ENCODE measurements at regions not wholly inside any gene's neighbourhood (a gene's known extent, or its start where the extent isn't known, plus 50 kb on each side); places are given as distances from the start of the nearest gene placed in this dataset.

GRCh38 chr4:45910511-45910910, 213.3 kb downstream of the GABRG1 start:
- no peaks in the 10 kb centered on the region for H3K9me3 ChIP-seq (ENCODE audit: control insufficient read depth in 4 of 4, low read length in 3 of 4)
- H3K27ac ChIP-seq (ENCODE audit: low read depth in 1 of 2, low read length in 2 of 2), result no peak overlapping the region
- H3K27me3 ChIP-seq (ENCODE audit: control insufficient read depth in 4 of 4, insufficient read depth in 4 of 4, low read length in 3 of 4), result no peaks in the 10 kb centered on the region
- no peak overlapping the region for H3K4me3 ChIP-seq (ENCODE audit: low read depth in 1 of 3, low read length in 3 of 3)
- no peaks in the 10 kb centered on the region for H3K4me1 ChIP-seq (ENCODE audit: control insufficient read depth in 4 of 4, insufficient read depth in 4 of 4, low read length in 3 of 4)
- H3K36me3 ChIP-seq (ENCODE audit: control insufficient read depth in 4 of 4, insufficient read depth in 3 of 4, low read depth in 1 of 4, low read length in 3 of 4), result no peaks in the 10 kb centered on the region
- DNase-seq (ENCODE audit: low spot score), result no peak
- TF ChIP-seq SP1 (IDR thresholded peaks at IDR 0.05) (no peak), MAX (IDR thresholded peaks at IDR 0.05) (no peak), GABPA (IDR thresholded peaks at IDR 0.05 in 1 of 2, conservative IDR thresholded peaks at IDR 0.05 in 1 of 2) (no peak), ATF3 (IDR thresholded peaks at IDR 0.05) (no peak), HNF4G (IDR thresholded peaks at IDR 0.05) (no peak), FOXA1 (IDR thresholded peaks at IDR 0.05) (no peak), FOXA2 (IDR thresholded peaks at IDR 0.05) (no peak)
- no peak overlapping the region for H3K9ac ChIP-seq (ENCODE audit: low read depth in 1 of 2, low read length in 2 of 2)

GRCh38 chr4:45897946-45898585, 225.8 kb downstream of the GABRG1 start:
- no peak for TF ChIP-seq FOXA2 (IDR thresholded peaks at IDR 0.05)
- no peak for TF ChIP-seq CTCF (IDR thresholded peaks at IDR 0.05; ENCODE audit: low read depth, low read length, missing input control)
- TF ChIP-seq REST (IDR thresholded peaks at IDR 0.05), result no peak
- no peak for TF ChIP-seq RAD21 (IDR thresholded peaks at IDR 0.05)
- no peak for TF ChIP-seq ZBTB33 (IDR thresholded peaks at IDR 0.05)
- TF ChIP-seq RXRA (IDR thresholded peaks at IDR 0.05), result no peak
- no peak for TF ChIP-seq ATF3 (IDR thresholded peaks at IDR 0.05)
- TF ChIP-seq YY1 (IDR thresholded peaks at IDR 0.05), result no peak
- no peak for TF ChIP-seq FOXA1 (IDR thresholded peaks at IDR 0.05)
- TF ChIP-seq MAX (IDR thresholded peaks at IDR 0.05), result no peak
- no peak for TF ChIP-seq JUND (IDR thresholded peaks at IDR 0.05)
- TF ChIP-seq GABPA (IDR thresholded peaks at IDR 0.05 in 1 of 2, conservative IDR thresholded peaks at IDR 0.05 in 1 of 2), result no peak
- no peak for TF ChIP-seq NR2F2 (IDR thresholded peaks at IDR 0.05)
- no peak for TF ChIP-seq SP1 (IDR thresholded peaks at IDR 0.05)
- no peak for TF ChIP-seq HNF4A (conservative IDR thresholded peaks at IDR 0.05)
- no peak for TF ChIP-seq TAF1 (conservative IDR thresholded peaks at IDR 0.05)
- no peak for TF ChIP-seq EGR1 (IDR thresholded peaks at IDR 0.05; ENCODE audit: low read depth in 2 of 2)
- TF ChIP-seq HNF4G (IDR thresholded peaks at IDR 0.05), result no peak
- Histone ChIP-seq H3K36me3 (ENCODE audit: control insufficient read depth in 4 of 4, insufficient read depth in 3 of 4, low read depth in 1 of 4, low read length in 3 of 4) (no peaks in the 10 kb centered on the region), H3K27me3 (ENCODE audit: control insufficient read depth in 4 of 4, insufficient read depth in 4 of 4, low read length in 3 of 4) (no peaks in the 10 kb centered on the region), H3K27ac (ENCODE audit: low read depth in 1 of 2, low read length in 2 of 2) (no peak overlapping the region), H3K4me3 (ENCODE audit: low read depth in 1 of 3, low read length in 3 of 3) (no peak overlapping the region), H3K4me1 (ENCODE audit: control insufficient read depth in 4 of 4, insufficient read depth in 4 of 4, low read length in 3 of 4) (no peaks in the 10 kb centered on the region), H3K9me3 (ENCODE audit: control insufficient read depth in 4 of 4, low read length in 3 of 4) (peaks cover 0 to 8% (median under 1%) of the 10 kb centered on the region in 4 donors), H3K9ac (ENCODE audit: low read depth in 1 of 2, low read length in 2 of 2) (no peak overlapping the region)
- 73% methylated on average over 4 of the region's 4 CpGs for WGBS
- no peak for DNase-seq (ENCODE audit: low spot score)

Data from liver (tissue), 8 donors.